ENCODE measurements at regions not wholly inside any gene's neighbourhood (a gene's known extent, or its start where the extent isn't known, plus 50 kb on each side); places are given as distances from the start of the nearest gene placed in this dataset.

- no peak for TF ChIP-seq CTCF (IDR thresholded peaks at IDR 0.05 in 4 of 5, conservative IDR thresholded peaks at IDR 0.05 in 1 of 5)
- no peak for TF ChIP-seq POLR2A (IDR thresholded peaks at IDR 0.05)
These were observed 152.9 kb upstream of the LPP start for GRCh38 chr3:188001093-188001492.

Data from gastrocnemius medialis (tissue), 4 donors.